GM23338 (cell line): ENCODE measurements at regions not wholly inside any gene's neighbourhood (a gene's known extent, or its start where the extent isn't known, plus 50 kb on each side); places are given as distances from the start of the nearest gene placed in this dataset.

ENCODE experiments used
- CREB1 ChIP-seq: fragments of 250-450 bp; sonication (Bioruptor Pico); IDR thresholded peaks from 2 replicates; pipeline ENCODE4 v1.5.0; 2020; ENCODE audit warnings: low read depth, mild to moderate bottlenecking, moderate library complexity
- EZH2 ChIP-seq: fragments of 200-600 bp; sonication (generic); IDR thresholded peaks from one replicate; pipeline ENCODE4 v1.8.0; 2017; ENCODE audit warnings: antibody characterized with exemption, mild to moderate bottlenecking, low read depth; ENCODE audit not compliant: unreplicated experiment
- EZH2phosphoT487 ChIP-seq: fragments of 200-600 bp; sonication (generic); IDR thresholded peaks from one replicate; pipeline ENCODE4 v1.8.1; 2018; ENCODE audit warnings: antibody characterized with exemption; ENCODE audit not compliant: unreplicated experiment
- NANOG ChIP-seq: IDR thresholded peaks from 2 replicates; pipeline ENCODE4 v1.6.1; 2016; ENCODE audit warnings: antibody characterized with exemption, borderline replicate concordance
- POLR2AphosphoS5 ChIP-seq: IDR thresholded peaks from 2 replicates; pipeline ENCODE4 v1.6.1; 2016; ENCODE audit warnings: antibody characterized with exemption, low read depth
- TF ChIP-seq, protein P1 (sequence below), 2 experiments: fragments of 200-600 bp in 1 of 2; sonication (generic) in 1 of 2; conservative IDR thresholded peaks; 2 replicates each; pipeline versions ENCODE4 v1.5.1 to v1.6.1; 2016 to 2017; ENCODE audit warnings: antibody characterized with exemption in 2 of 2, low read depth in 2 of 2, mild to moderate bottlenecking in 2 of 2, moderate library complexity in 1 of 2
- TF ChIP-seq, protein P2 (sequence below): IDR thresholded peaks from one replicate; pipeline ENCODE4 v1.6.1; 2018; ENCODE audit warnings: antibody characterized with exemption; ENCODE audit not compliant: unreplicated experiment

DNA sequence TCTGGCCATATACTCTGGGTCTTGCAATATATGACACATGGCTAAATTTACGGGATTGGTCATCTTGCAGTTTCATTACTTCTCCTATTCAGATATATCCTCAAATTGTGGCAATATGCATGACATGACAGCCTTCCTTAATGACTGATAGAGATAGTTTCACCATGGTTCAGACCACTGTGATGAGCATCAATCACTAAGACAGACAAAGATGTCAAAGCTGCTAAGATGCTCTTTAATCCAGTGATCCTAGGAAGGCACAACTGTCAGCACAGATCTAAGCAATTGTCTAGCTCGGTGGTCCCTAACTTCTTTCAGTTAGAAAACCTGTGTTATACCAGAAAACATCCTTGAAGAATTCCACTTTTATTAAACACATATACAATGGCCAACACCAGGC lies 70.9 kb upstream of the ADGRL2 start:
- no peak for TF ChIP-seq NANOG
- TF ChIP-seq, protein P1, sequence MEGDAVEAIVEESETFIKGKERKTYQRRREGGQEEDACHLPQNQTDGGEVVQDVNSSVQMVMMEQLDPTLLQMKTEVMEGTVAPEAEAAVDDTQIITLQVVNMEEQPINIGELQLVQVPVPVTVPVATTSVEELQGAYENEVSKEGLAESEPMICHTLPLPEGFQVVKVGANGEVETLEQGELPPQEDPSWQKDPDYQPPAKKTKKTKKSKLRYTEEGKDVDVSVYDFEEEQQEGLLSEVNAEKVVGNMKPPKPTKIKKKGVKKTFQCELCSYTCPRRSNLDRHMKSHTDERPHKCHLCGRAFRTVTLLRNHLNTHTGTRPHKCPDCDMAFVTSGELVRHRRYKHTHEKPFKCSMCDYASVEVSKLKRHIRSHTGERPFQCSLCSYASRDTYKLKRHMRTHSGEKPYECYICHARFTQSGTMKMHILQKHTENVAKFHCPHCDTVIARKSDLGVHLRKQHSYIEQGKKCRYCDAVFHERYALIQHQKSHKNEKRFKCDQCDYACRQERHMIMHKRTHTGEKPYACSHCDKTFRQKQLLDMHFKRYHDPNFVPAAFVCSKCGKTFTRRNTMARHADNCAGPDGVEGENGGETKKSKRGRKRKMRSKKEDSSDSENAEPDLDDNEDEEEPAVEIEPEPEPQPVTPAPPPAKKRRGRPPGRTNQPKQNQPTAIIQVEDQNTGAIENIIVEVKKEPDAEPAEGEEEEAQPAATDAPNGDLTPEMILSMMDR (conservative IDR thresholded peaks at IDR 0.05; ENCODE audit: low read depth in 2 of 2) = no peak
- no peak for TF ChIP-seq CREB1
- TF ChIP-seq POLR2AphosphoS5 = no peak
- TF ChIP-seq EZH2phosphoT487 = no peak
- TF ChIP-seq EZH2 = no peak
- TF ChIP-seq, protein P2, sequence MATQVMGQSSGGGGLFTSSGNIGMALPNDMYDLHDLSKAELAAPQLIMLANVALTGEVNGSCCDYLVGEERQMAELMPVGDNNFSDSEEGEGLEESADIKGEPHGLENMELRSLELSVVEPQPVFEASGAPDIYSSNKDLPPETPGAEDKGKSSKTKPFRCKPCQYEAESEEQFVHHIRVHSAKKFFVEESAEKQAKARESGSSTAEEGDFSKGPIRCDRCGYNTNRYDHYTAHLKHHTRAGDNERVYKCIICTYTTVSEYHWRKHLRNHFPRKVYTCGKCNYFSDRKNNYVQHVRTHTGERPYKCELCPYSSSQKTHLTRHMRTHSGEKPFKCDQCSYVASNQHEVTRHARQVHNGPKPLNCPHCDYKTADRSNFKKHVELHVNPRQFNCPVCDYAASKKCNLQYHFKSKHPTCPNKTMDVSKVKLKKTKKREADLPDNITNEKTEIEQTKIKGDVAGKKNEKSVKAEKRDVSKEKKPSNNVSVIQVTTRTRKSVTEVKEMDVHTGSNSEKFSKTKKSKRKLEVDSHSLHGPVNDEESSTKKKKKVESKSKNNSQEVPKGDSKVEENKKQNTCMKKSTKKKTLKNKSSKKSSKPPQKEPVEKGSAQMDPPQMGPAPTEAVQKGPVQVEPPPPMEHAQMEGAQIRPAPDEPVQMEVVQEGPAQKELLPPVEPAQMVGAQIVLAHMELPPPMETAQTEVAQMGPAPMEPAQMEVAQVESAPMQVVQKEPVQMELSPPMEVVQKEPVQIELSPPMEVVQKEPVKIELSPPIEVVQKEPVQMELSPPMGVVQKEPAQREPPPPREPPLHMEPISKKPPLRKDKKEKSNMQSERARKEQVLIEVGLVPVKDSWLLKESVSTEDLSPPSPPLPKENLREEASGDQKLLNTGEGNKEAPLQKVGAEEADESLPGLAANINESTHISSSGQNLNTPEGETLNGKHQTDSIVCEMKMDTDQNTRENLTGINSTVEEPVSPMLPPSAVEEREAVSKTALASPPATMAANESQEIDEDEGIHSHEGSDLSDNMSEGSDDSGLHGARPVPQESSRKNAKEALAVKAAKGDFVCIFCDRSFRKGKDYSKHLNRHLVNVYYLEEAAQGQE = no peak
